OCI-LY7 (cell line): ENCODE measurements at regions not wholly inside any gene's neighbourhood (a gene's known extent, or its start where the extent isn't known, plus 50 kb on each side); places are given as distances from the start of the nearest gene placed in this dataset.
"Not testable (repeated sequence)": the region's sequence is repeated elsewhere in the genome, so short reads cannot be mapped to it uniquely, and the experiment has no call there.

Experiments
- BruUV-seq: library from RNA; stranded (reverse); fragments of 400-500 nt; replicated peaks from 2 replicates; lab custom pipeline; 2021; lab: Mats Ljungman, UMichigan
- CTCF ChIA-PET: fragments of 300-600 bp; sonication (Branson Sonifier 250); formaldehyde crosslinking; loops from one replicate; lab custom pipeline; 2022; ENCODE audit warnings: antibody characterized with exemption; ENCODE audit not compliant: unreplicated experiment; lab: Charles Lee
- POLR2A ChIA-PET: fragments of 300-600 bp; sonication (Branson Sonifier 250); formaldehyde crosslinking; loops from one replicate; lab custom pipeline; 2022; ENCODE audit warnings: antibody characterized with exemption; lab: Charles Lee
- DNase-seq: peaks from one replicate; pipeline ENCODE4 v3.0.0-alpha.2; 2015; ENCODE audit warnings: low spot score
- H2AFZ ChIP-seq: fragments of 200-600 bp; sonication (generic), shearing (Covaris generic); 2 replicates; pipeline ENCODE4 v1.6.1; 2014; ENCODE audit warnings: mild to moderate bottlenecking, antibody characterized with exemption, low read length, moderate library complexity
- H3K27ac ChIP-seq: fragments of 200-600 bp; sonication (generic); 2 replicates; pipeline ENCODE4 v1.5.1; 2014; ENCODE audit warnings: mixed run types, low read depth, mild to moderate bottlenecking, moderate library complexity, low read length, inconsistent platforms; ENCODE audit not compliant: poor library complexity, severe bottlenecking
- H3K36me3 ChIP-seq: fragments of 200-600 bp; sonication (generic); 2 replicates; pipeline ENCODE4 v1.6.1; 2014; ENCODE audit warnings: mild to moderate bottlenecking, antibody characterized with exemption, low read length, moderate library complexity, mixed read lengths; ENCODE audit not compliant: insufficient read depth
- H3K4me1 ChIP-seq: fragments of 200-600 bp; sonication (generic); 2 replicates; pipeline ENCODE4 v1.5.1; 2014; ENCODE audit warnings: mild to moderate bottlenecking, low read length; ENCODE audit not compliant: insufficient read depth, poor library complexity, severe bottlenecking
- H3K4me2 ChIP-seq: fragments of 200-600 bp; sonication (generic); 2 replicates; pipeline ENCODE4 v1.6.1; 2014; ENCODE audit warnings: mild to moderate bottlenecking, low read length
- H3K4me3 ChIP-seq: fragments of 200-600 bp; sonication (generic); 2 replicates; pipeline ENCODE4 v1.5.1; 2014; ENCODE audit warnings: mild to moderate bottlenecking, low read depth, low read length; ENCODE audit not compliant: poor library complexity, severe bottlenecking
- H3K79me2 ChIP-seq: fragments of 200-600 bp; sonication (generic); 2 replicates; pipeline ENCODE4 v1.6.1; 2016; ENCODE audit warnings: low read depth, mild to moderate bottlenecking, low read length, moderate library complexity, mixed read lengths; ENCODE audit not compliant: insufficient read depth
- H3K9me2 ChIP-seq: fragments of 200-600 bp; sonication (generic); 2 replicates; pipeline ENCODE4 v1.6.1; 2016; ENCODE audit warnings: mild to moderate bottlenecking, low read length, mixed read lengths; ENCODE audit not compliant: insufficient read depth
- H3K9me3 ChIP-seq: fragments of 200-600 bp; sonication (generic); 2 replicates; pipeline ENCODE4 v1.6.1; 2014; ENCODE audit warnings: mild to moderate bottlenecking, mixed run types, low read length, mixed read lengths
- H4K20me1 ChIP-seq: fragments of 200-600 bp; sonication (generic); 2 replicates; pipeline ENCODE4 v1.6.1; 2014; ENCODE audit warnings: mild to moderate bottlenecking, antibody characterized with exemption, low read length, moderate library complexity, mixed read lengths; ENCODE audit not compliant: insufficient read depth
- EZH2phosphoT487 ChIP-seq: fragments of 200-600 bp; sonication (generic); IDR thresholded peaks from 2 replicates; pipeline ENCODE4 v1.6.1; 2018; ENCODE audit warnings: low read depth, borderline replicate concordance, mild to moderate bottlenecking, mixed run types, antibody characterized with exemption, low read length, moderate library complexity, mixed read lengths
- intact Hi-C: fragments of 100-400 bp; cut with micrococcal nuclease; formaldehyde crosslinking; loops from one replicate; pipeline ENCODE4 v1.10.0; 2022; ENCODE audit not compliant: unreplicated experiment
- TF ChIP-seq, protein P1 (sequence below): fragments of 200-600 bp; sonication (generic); conservative IDR thresholded peaks from 2 replicates; pipeline ENCODE4 v1.5.1; 2014; ENCODE audit warnings: mild to moderate bottlenecking, antibody characterized with exemption, low read length, moderate library complexity, mixed read lengths

DNA sequence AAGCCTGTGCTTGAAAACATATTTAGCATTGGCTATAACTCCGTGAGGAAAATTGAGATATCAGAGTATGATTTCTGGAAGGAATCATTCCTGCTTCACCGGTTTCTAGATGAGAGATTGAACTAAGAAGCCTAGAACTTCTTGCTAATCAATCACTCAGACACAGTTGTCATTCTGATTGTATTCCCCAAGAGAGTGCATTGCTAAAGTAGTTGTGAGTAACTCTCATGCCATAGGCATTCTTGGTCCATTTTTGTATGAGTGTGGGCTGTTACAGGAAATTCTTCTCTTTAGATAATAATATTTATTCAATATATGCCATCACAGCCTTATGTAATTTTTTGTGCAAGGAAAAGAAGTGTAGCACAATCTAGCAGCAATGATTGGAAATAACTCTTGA, 893.3 kb upstream of the MDGA2 start:
- no peaks in the 10 kb centered on the region for H3K79me2 ChIP-seq
- H4K20me1 ChIP-seq = no peaks in the 10 kb centered on the region
- no peak overlapping the region for H3K4me3 ChIP-seq
- no peaks in the 10 kb centered on the region for H3K9me2 ChIP-seq
- no peaks in the 10 kb centered on the region for H3K36me3 ChIP-seq
- POLR2A ChIA-PET = no interaction called here
- no peak overlapping the region for H3K4me2 ChIP-seq
- H3K4me1 ChIP-seq = no peaks in the 10 kb centered on the region
- no peak for DNase-seq
- TF ChIP-seq EZH2phosphoT487 = no peak
- TF ChIP-seq, protein P1, sequence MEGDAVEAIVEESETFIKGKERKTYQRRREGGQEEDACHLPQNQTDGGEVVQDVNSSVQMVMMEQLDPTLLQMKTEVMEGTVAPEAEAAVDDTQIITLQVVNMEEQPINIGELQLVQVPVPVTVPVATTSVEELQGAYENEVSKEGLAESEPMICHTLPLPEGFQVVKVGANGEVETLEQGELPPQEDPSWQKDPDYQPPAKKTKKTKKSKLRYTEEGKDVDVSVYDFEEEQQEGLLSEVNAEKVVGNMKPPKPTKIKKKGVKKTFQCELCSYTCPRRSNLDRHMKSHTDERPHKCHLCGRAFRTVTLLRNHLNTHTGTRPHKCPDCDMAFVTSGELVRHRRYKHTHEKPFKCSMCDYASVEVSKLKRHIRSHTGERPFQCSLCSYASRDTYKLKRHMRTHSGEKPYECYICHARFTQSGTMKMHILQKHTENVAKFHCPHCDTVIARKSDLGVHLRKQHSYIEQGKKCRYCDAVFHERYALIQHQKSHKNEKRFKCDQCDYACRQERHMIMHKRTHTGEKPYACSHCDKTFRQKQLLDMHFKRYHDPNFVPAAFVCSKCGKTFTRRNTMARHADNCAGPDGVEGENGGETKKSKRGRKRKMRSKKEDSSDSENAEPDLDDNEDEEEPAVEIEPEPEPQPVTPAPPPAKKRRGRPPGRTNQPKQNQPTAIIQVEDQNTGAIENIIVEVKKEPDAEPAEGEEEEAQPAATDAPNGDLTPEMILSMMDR = no peak
- H3K27ac ChIP-seq = no peak overlapping the region
- CTCF ChIA-PET = no interaction called here
- H3K9me3 ChIP-seq = no peaks in the 10 kb centered on the region
- intact Hi-C loops = no loop called here
- no TSS peak for BruUV-seq
- no peak overlapping the region for H2AFZ ChIP-seq

DNA sequence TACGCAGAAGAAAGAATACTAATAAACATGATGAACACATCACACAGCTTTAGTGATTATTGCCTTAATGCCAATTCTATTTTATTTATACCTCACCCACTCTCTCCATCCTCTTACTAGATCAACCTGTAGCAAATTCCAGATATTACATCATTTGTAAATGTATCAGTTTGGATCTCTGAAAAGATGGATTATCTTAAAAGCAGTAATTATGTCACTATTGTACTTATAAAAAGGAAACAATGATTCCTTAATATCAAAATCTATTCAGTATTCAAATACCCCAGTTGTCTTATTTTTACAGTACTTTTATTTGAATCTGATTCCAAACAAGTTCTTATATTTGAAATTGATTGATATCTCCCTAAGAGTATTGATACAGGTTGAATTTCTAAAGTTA, 892.8 kb upstream of the MDGA2 start:
- no TSS peak for BruUV-seq
- intact Hi-C loops = no loop called here
- Histone ChIP-seq H3K9me2 (no peaks in the 10 kb centered on the region), H3K4me1 (no peaks in the 10 kb centered on the region), H3K79me2 (no peaks in the 10 kb centered on the region), H3K4me3 (no peak overlapping the region), H3K36me3 (no peaks in the 10 kb centered on the region), H3K9me3 (no peaks in the 10 kb centered on the region), H3K27ac (no peak overlapping the region), H4K20me1 (no peaks in the 10 kb centered on the region), H3K4me2 (no peak overlapping the region), H2AFZ (no peak overlapping the region)
- TF ChIP-seq EZH2phosphoT487 = no peak
- TF ChIP-seq, protein P1 = no peak
- ChIA-PET POLR2A (no interaction called here), CTCF (no interaction called here)
- DNase-seq = no peak

DNA sequence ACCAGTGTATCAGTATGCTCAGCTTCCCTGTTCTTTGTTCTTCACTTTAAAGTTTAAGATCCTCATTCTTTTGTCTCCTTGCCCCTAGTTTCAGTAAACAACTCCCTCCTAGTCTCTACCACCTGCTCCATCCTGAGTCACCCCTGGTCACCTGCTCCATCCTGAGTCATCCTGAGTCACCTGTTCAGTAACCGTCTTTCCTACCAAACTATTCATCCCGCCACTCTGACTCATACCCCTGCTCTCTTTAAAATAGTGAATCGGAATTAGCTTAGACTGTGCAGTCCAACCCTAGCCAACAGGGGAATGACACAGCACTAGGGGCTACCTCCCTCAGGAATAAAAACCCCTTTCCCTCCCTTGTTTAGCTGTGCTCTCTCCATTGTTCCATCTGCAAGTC, 888.1 kb upstream of the MDGA2 start:
- Histone ChIP-seq H3K4me1 (no peaks in the 10 kb centered on the region), H3K36me3 (no peaks in the 10 kb centered on the region), H3K4me2 (no peak overlapping the region), H3K79me2 (no peaks in the 10 kb centered on the region), H2AFZ (no peak overlapping the region), H3K9me2 (no peaks in the 10 kb centered on the region), H4K20me1 (no peaks in the 10 kb centered on the region), H3K27ac (no peak overlapping the region), H3K4me3 (no peak overlapping the region), H3K9me3 (no peaks in the 10 kb centered on the region)
- intact Hi-C loops = no loop called here
- no peak for DNase-seq
- ChIA-PET POLR2A (interaction anchor here (0.8 kb wide), 1 partner anchor 589 kb away, joined by 3 read pairs; no protein-coding TSS in a partner anchor), CTCF (no interaction called here)
- BruUV-seq = no TSS peak
- TF ChIP-seq, protein P1 = no peak
- no peak for TF ChIP-seq EZH2phosphoT487

DNA sequence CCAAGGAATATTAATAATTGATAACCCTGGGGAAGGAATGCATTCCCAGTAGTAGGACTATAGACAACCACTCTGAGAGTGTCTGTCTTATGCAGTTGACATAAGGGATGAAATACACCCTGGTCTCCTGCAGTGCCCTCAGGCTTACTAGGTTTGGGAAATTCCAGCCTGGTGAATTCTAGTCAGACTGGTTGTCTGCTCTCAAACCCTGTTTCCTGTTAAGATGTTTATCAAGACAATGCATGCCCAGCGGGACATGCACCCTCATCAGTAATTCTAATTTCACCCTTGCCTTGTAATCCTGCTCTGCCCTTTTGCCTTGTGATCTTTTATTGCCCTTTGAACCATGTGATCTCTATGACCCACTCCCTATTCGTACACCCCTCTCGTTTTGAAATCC, 886.0 kb upstream of the MDGA2 start:
- CTCF ChIA-PET, H2AFZ ChIP-seq, intact Hi-C loops, BruUV-seq, DNase-seq, H3K9me2 ChIP-seq, H3K9me3 ChIP-seq, H4K20me1 ChIP-seq, H3K27ac ChIP-seq, H3K4me3 ChIP-seq, POLR2A ChIA-PET, H3K4me2 ChIP-seq, H3K79me2 ChIP-seq, H3K36me3 ChIP-seq, H3K4me1 ChIP-seq: not testable (repeated sequence)
